ENCODE measurements at regions not wholly inside any gene's neighbourhood (a gene's known extent, or its start where the extent isn't known, plus 50 kb on each side); places are given as distances from the start of the nearest gene placed in this dataset.

DNA sequence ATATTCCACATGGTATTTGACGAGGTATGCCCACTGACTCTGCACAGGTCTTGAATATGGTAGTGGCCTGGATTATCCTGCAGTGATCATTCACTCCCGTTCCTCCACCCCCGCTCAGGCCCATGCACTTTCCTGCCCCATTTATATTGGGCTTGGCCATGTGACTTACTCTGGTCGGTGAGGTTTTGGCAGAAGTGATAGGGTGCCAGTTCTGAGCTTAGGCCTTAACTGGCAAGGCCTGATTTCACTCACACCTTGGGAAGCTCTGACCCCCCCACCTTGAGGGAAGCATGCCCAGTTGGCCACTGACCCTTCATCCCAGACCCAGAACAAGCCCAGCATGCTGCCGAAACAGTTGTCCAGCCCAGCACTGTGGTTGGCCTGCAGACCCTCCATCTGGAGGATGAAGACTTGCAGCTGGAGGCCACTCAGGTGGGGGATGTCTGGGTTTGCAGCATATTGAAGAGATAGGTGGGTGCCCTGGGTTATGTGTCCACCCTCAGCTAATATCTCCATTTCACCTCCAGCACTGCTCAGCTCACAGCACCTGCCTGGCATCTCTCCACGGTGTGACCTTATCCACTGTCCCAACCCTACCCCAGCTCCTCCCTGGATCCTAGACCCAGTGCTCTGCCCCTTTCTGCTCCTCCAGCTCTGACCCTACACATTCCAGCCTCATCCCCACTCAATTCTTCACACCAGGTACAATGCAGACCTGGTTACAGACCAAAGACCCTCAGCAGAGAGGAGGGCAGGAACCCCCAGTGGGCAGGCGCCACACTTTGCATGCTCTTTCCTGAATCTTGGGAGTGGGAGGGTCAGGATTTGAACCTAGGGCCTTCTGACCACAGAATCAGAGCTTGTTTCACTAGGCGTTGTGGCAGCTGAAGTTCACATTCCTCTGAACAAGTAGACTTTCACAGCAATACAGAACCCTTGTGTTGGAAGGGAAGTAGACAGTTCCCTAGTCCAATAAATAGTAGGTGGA is 138.1 kb upstream of the CHST15 start:
- FAIRE-seq (no peak), ATAC-seq (no peak), DNase-seq (no peak)
- intact Hi-C loops (cut with DNase I), result no loop called here
- H3K4me3 ChIP-seq, result no peak overlapping the region
- H3K27ac ChIP-seq, result no peak overlapping the region
- no peaks in the 10 kb centered on the region for H3K9me3 ChIP-seq
- H3K4me1 ChIP-seq, result no peaks in the 10 kb centered on the region
- no peaks in the 10 kb centered on the region for H3K27me3 ChIP-seq
- no peaks in the 10 kb centered on the region for H3K36me3 ChIP-seq
- TF ChIP-seq, protein P1, sequence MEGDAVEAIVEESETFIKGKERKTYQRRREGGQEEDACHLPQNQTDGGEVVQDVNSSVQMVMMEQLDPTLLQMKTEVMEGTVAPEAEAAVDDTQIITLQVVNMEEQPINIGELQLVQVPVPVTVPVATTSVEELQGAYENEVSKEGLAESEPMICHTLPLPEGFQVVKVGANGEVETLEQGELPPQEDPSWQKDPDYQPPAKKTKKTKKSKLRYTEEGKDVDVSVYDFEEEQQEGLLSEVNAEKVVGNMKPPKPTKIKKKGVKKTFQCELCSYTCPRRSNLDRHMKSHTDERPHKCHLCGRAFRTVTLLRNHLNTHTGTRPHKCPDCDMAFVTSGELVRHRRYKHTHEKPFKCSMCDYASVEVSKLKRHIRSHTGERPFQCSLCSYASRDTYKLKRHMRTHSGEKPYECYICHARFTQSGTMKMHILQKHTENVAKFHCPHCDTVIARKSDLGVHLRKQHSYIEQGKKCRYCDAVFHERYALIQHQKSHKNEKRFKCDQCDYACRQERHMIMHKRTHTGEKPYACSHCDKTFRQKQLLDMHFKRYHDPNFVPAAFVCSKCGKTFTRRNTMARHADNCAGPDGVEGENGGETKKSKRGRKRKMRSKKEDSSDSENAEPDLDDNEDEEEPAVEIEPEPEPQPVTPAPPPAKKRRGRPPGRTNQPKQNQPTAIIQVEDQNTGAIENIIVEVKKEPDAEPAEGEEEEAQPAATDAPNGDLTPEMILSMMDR (IDR thresholded peaks at IDR 0.05), result no peak
- whole genome bisulfite sequencing, 2 donors, result 87 to 94% methylated on average over 8 of the region's 8 CpGs

DNA sequence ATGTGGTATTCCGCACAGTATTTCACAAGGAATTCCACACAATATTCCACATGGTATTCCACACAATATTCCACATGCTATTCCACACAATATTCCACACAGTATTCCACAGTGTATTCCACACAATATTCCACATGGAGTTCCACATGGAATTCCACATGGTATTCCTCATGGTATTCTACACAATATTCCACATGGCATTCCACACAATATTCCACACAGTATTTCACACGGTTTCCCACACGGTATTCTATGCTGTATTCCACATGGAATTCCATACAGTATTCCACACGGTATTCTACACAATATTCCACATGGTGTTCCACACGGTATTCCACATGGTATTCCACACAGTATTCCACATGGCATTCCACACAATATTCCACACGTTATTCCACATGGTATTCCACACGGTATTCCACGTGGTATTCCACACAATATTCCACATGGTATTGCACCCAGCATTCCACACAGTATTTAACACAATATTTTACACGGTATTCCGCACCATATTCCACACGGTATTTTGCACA is 137.3 kb upstream of the CHST15 start:
- H3K36me3 ChIP-seq, result no peaks in the 10 kb centered on the region
- H3K27me3 ChIP-seq, result no peaks in the 10 kb centered on the region
- 87 to 88% methylated on average over 11 of the region's 11 CpGs for WGBS, 2 donors
- TF ChIP-seq, protein P1 (IDR thresholded peaks at IDR 0.05), result no peak
- ATAC-seq (no peak), DNase-seq (no peak), FAIRE-seq (no peak)
- intact Hi-C loops (cut with DNase I), result no loop called here
- no peak overlapping the region for H3K27ac ChIP-seq
- no peak overlapping the region for H3K4me3 ChIP-seq
- no peaks in the 10 kb centered on the region for H3K4me1 ChIP-seq
- no peaks in the 10 kb centered on the region for H3K9me3 ChIP-seq

DNA sequence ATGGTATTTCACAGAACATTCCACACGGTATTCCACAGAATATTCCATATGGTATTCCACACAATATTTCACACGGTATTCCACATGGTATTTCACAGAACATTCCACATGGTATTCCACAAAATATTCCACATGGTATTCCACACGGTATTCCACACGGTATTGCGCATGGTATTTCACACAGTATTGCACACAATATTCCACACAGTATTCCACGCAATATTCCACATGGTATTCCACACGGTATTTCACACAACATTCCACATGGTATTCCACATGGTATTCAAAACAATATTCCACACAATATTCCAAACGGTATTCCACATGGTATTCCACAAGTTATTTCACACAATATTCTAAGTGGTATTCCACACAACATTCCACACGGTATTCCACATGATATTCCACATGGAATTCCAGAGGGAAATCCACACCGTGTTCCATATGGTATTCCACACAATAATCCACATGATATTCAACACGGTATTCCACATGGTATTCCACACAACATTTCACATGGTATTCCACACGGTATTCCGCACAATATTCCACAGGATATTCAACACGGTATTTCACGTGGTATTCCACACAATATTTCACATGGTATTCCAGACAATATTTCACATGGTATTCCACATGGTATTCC is 136.7 kb upstream of the CHST15 start:
- H3K4me3 ChIP-seq, result no peak overlapping the region
- no peaks in the 10 kb centered on the region for H3K36me3 ChIP-seq
- no peaks in the 10 kb centered on the region for H3K4me1 ChIP-seq
- no peak for DNase-seq
- no peak for FAIRE-seq
- intact Hi-C loops (cut with DNase I), result no loop called here
- TF ChIP-seq, protein P1 (IDR thresholded peaks at IDR 0.05), result no peak
- no peaks in the 10 kb centered on the region for H3K27me3 ChIP-seq
- no peaks in the 10 kb centered on the region for H3K9me3 ChIP-seq
- ATAC-seq, result no peak
- no peak overlapping the region for H3K27ac ChIP-seq
- WGBS, 2 donors, result 79 to 81% methylated on average over 15 of the region's 15 CpGs

DNA sequence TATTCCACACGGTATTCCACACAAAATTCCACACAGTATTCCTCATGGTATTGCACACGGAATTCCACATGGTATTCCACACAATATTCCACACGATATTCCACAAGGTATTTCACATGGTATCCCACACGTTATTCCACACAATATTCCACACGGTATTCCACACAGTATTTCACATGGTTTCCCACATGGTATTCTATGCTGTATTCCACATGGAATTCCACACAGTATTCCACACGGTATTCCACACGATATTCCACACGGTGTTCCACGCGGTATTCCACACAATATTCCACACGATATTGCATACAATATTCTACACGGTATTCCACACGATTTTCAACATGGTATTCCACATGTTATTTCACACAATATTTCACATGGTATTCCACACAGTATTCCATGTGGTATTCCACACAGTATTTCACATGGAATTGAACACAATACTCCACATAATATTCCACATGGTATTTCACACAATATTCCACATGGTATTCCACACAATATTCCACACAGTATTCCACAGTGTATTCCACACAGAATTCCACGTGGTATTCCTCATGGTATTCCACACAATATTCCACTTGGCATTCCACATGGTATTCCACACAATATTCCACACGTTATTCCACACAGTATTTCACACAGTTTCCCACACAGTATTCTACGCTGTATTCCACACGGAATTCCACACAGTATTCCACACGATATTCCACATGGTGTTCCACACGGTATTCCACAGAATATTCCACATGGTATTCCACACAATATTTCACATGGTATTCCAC is 136.0 kb upstream of the CHST15 start:
- intact Hi-C loops (cut with DNase I), result no loop called here
- DNase-seq (no peak), ATAC-seq (no peak), FAIRE-seq (no peak)
- TF ChIP-seq, protein P1 (IDR thresholded peaks at IDR 0.05), result no peak
- WGBS, 2 donors, result 81 to 85% methylated on average over 19 of the region's 19 CpGs
- Histone ChIP-seq H3K4me3 (no peak overlapping the region), H3K27ac (no peak overlapping the region), H3K36me3 (no peaks in the 10 kb centered on the region), H3K27me3 (no peaks in the 10 kb centered on the region), H3K9me3 (no peaks in the 10 kb centered on the region), H3K4me1 (no peaks in the 10 kb centered on the region)
